NCI-H2196 treated with DMSO at 0.1 percent for 48 hours (cell line): ENCODE measurements at regions not wholly inside any gene's neighbourhood (a gene's known extent, or its start where the extent isn't known, plus 50 kb on each side); places are given as distances from the start of the nearest gene placed in this dataset.

ENCODE experiments used
- DNase-seq: peaks from one replicate; lab custom pipeline; 2025; ENCODE audit not compliant: unreplicated experiment; lab: John Stamatoyannopoulos, UW

DNA sequence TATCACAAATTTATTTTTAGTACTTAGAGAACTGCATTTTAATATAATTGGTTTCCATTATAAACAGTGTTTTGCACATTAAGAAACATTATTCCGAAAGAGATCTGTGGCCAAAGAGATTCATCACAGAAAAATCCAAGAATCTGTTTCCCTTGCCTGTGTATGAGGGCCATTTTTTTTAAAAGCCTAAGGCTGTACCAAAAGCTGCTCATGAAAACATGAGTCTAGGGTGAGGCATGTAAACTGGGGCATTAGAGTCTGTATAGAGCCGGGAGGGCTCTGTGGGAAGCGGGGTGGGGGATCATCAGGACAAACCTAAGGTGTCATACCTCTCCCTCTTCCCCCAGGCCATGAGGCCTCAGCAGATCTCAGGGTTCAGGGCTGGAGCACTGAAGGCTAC lies 223.8 kb downstream of the FBXO15 start:
- DNase-seq = no peak

DNA sequence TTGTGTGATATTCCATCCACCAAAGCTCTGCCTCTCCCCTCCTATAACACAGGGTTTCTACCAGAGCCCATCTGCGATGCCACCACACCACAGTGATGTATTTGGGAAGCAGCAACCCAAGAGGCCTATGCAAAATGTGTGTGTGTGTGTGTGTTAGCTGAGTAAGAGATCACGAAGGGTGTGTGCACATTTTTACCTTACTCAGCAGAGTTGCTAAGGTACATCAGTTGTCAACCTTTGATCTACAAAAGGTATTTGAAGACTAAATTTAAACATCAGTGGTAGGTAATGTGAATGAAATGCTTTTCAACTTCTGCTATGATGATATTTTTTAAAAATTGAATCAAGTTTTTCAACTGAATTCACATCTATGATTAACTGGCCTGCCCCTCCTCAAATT lies 227.6 kb downstream of the FBXO15 start:
- DNase-seq = no peak

GRCh38 chr18:73918816-73919215 lies 228.8 kb downstream of the FBXO15 start:
- DNase-seq = no peak

DNA sequence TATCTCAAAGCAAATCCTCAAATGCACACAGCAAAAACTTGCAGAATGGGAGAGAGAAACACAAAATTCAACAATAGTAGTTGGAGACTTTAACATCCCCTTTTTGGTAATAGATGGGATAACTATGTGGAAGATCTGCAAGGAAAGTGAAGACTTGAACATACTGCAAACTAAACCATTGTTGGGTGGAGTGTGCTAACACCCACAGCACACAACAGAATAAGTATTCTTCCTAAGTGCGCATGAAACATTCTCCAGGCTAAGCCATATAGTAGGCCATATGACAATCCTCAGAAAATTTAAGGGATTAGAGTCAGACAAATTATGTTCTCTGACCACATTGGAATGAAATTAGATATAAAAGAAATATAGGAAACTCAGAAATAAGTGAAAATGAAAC lies 230.6 kb downstream of the FBXO15 start:
- DNase-seq = no peak

DNA sequence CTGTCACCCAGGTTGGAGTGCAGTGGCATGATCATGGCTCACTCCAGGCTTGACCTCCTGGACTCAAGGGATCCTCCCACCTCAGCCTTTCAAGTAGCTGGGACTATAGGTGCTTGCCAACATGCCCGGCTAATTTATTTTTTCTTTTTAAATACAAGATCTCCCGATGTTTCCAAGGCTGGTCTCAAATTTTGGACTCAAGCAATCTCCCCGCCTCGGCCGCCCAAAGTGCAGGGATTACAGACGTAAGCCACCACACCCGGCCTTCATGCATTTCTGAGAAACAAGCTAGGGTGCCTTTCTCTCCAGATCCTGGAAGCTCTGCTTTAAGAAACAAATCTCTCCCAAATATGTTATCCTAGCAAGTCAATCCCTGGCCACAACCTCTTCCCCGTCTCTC lies 234.1 kb downstream of the FBXO15 start:
- DNase-seq = no peak

DNA sequence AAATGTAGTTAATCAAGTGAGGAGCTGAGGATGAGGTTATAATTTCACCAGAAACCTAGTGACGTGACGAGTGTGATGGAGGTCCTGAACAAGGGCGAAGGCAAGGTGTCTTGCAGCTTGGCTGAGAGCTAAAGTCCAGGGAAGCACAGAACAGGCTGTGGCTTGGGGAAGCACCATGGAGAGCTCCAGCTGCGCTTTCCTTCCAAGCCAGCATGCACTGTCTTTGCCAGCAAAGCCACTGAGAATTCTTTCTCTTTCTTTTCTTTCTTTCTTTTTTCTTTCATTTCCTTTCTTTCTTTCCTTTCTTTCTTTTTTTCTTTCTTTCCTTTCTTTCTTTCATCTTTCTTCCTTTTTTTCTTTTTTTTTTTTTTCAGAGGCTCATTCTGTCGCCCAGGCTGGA lies 239.3 kb downstream of the FBXO15 start:
- DNase-seq = no peak

- DNase-seq = no peak
Measured at GRCh38 chr18:73901566-73901965, 246.1 kb downstream of the FBXO15 start.

DNA sequence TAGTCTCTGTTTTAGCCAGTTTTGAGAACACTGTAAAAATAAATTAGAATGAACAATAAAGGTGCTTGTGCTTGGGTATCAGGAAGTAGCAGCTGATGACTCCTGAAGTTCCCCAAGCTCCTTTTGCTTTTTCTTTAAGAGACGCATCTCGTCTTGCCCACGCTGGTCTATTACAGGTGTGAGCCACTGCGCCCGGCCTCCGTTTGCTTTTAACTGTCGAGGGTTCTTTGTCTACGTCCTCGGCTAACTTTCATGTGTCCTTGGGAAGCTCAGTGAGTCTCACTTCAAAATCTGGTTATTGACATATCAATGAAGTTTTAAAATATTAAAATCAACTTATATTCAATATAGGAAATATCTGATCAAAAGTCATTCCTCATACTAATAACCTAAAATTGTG lies 246.5 kb downstream of the FBXO15 start:
- DNase-seq = no peak

- DNase-seq = no peak
Measured at GRCh38 chr18:73900106-73900835, 247.4 kb downstream of the FBXO15 start.

DNA sequence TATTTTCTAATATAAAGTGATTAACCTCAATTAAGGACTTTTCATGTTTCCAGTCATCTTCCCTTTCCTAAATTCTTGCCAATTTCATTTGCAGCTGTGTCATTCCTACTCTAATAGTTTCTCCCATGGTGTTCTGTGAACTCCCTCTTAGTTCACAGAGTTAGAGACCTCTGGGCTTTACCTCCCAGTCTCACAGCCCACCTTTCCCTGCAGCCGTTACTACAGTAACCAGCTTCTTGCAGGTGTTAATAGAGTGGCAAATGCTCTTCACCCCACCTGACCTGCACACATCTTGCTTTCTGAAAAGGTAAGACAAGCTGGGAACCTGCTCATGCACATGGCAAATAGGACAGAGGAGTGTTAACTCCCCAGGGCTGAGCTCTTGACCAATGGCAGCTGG lies 250.1 kb downstream of the FBXO15 start:
- DNase-seq = no peak

DNA sequence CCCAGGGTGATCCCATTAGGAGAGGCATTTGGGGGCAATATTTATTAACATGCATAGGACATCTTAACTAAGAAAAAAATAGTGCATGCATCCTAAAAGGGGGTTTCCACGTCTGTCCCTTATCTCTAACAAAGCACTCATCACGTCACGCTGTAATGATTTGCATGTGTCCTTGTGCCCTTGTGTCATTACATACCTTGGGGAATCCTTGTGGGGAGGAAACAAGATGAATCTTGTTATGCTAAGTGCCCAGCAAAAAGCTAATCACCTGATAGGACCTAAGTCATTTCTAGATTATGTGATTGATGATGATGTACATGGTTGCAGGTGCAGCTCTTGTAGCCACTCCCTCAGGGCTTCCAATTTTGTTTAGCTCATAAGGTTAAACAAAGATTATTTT lies 250.9 kb downstream of the FBXO15 start:
- no peak for DNase-seq

DNA sequence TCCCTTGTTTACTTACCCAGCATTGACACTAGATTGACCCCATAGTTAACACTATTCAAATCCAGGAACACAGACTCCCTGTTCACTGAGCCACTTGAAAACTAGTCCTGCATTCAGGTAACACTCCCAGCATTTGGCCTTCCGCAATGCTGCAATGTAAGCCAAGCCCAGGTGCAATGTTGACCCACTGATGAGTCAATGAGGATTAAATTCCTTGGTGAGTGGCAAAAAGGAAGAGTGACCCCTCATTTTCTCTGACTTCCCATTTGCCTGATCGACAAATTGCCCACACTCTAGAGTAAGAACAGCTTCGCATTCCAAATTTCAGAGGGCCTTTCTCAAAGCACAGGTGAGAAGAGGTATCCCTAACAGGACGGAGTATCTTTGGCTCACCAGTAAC lies 251.9 kb downstream of the FBXO15 start:
- DNase-seq = peak; percentile 86

DNA sequence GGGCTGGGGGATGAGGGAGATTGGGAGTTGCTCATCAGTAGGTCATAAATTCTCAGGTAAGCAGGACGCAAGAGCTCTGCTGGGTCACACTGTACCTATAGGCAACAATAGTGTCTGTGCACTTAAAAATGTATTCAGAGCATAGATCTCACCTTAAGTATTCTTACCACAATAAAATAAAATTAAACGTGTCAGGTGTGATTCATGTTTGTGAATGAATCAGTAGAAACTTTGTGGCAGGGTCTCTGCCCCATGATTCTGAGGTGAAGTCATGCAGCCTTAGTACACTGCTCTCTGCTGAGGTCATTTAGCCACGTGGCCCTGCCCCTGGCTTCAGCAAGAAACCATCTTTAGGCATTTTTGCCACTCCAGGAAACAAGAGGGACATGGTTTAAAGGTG lies 253.8 kb downstream of the FBXO15 start:
- DNase-seq = no peak

- DNase-seq = no peak
Measured at GRCh38 chr18:73891572-73892421, 255.8 kb downstream of the FBXO15 start.

DNA sequence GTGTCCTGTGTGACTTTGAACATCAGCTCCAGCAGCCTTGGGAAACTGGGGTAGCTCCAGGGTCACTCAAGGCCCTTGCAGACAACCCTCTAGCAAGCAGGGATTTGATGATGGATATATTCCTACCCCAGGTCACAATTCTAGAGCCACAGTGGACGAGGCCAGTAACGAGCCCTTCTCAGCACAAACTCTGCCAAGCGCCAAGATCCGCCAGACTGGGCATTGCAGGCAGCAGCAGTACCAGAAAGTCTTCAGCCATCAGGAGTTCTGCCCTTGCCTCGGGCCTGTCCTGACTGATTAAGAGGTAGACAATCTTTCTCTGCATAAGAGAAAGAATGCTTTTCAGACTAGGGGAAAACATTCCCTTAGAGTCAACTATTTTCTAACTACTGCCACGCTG lies 259.1 kb downstream of the FBXO15 start:
- no peak for DNase-seq

GRCh38 chr18:73887801-73888200 lies 259.8 kb downstream of the FBXO15 start:
- no peak for DNase-seq

DNA sequence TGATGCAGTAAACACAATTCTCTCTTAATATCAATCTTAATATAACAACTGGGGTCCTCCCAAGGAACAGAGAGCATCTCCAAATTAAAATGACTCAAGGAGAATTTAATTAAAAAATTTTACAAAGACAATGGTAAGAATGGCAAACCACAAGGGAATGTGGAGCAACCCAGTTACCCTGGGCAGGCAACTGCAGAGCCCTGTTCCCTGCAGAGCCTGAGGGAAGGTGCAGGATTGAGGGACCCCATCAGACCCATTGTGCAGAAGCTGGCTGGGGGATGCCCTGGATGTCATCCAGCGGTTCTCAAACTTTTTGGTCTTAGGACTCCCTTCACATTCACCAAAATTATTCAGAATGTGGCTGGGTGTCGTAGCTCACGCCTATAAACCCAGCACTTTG lies 262.8 kb downstream of the FBXO15 start:
- DNase-seq = no peak

- DNase-seq = no peak
Measured at GRCh38 chr18:73881396-73881917, 266.2 kb downstream of the FBXO15 start.

- DNase-seq = no peak
Measured at GRCh38 chr18:73880387-73880786, 267.2 kb downstream of the FBXO15 start.

- no peak for DNase-seq
Measured at GRCh38 chr18:73879766-73880165, 267.9 kb downstream of the FBXO15 start.

GRCh38 chr18:73879328-73879727 lies 268.3 kb downstream of the FBXO15 start:
- no peak for DNase-seq

GRCh38 chr18:73869182-73869581 lies 278.5 kb downstream of the FBXO15 start:
- no peak for DNase-seq
